HEK293 (cell line): ENCODE measurements at regions not wholly inside any gene's neighbourhood (a gene's known extent, or its start where the extent isn't known, plus 50 kb on each side); places are given as distances from the start of the nearest gene placed in this dataset.

ENCODE experiments used
- CTCF ChIP-seq: fragments of 450-650 bp; formaldehyde crosslinking; IDR thresholded peaks from 2 replicates; pipeline ENCODE4 v1.5.1; 2016; ENCODE audit warnings: missing biosample characterization, missing genetic modification characterization
- MYNN ChIP-seq: fragments of 450-650 bp; formaldehyde crosslinking; IDR thresholded peaks from 2 replicates; pipeline ENCODE4 v1.5.1; 2016; ENCODE audit warnings: missing biosample characterization, missing genetic modification characterization, borderline replicate concordance
- ZBTB11 ChIP-seq: fragments of 450-650 bp; formaldehyde crosslinking; conservative IDR thresholded peaks from 2 replicates; pipeline ENCODE4 v1.5.1; 2016; ENCODE audit warnings: low read depth, missing biosample characterization, missing genetic modification characterization
- ZFP69B ChIP-seq: fragments of 450-650 bp; formaldehyde crosslinking; IDR thresholded peaks from 2 replicates; pipeline ENCODE4 v1.5.1; 2016; ENCODE audit warnings: missing biosample characterization, missing genetic modification characterization

GRCh38 chr6:149150801-149151398 lies 166.6 kb upstream of the TAB2 start:
- TF ChIP-seq ZBTB11 (tag by site-specific recombination) (no peak), CTCF (tag by site-specific recombination) (no peak), ZFP69B (no peak), MYNN (tag by site-specific recombination) (no peak)
